Fibroblast of villous mesenchyme (primary cell): ENCODE measurements at regions not wholly inside any gene's neighbourhood (a gene's known extent, or its start where the extent isn't known, plus 50 kb on each side); places are given as distances from the start of the nearest gene placed in this dataset.

Experiments
- DNase-seq: peaks from one replicate; pipeline ENCODE4 v3.0.0-alpha.2; 2010; ENCODE audit warnings: low read depth
- H3K4me3 ChIP-seq: 2 replicates; pipeline ENCODE4 v1.5.1; 2011; ENCODE audit warnings: low read depth, mild to moderate bottlenecking, low read length
- TF ChIP-seq, protein P1 (sequence below): IDR thresholded peaks from 2 replicates; pipeline ENCODE4 v1.5.1; 2012; ENCODE audit warnings: low read depth, mild to moderate bottlenecking, low read length; ENCODE audit not compliant: insufficient read depth

GRCh38 chr5:164573397-164573796 lies 1068.0 kb downstream of the MAT2B start:
- no peak overlapping the region for H3K4me3 ChIP-seq
- no peak for DNase-seq
- TF ChIP-seq, protein P1, sequence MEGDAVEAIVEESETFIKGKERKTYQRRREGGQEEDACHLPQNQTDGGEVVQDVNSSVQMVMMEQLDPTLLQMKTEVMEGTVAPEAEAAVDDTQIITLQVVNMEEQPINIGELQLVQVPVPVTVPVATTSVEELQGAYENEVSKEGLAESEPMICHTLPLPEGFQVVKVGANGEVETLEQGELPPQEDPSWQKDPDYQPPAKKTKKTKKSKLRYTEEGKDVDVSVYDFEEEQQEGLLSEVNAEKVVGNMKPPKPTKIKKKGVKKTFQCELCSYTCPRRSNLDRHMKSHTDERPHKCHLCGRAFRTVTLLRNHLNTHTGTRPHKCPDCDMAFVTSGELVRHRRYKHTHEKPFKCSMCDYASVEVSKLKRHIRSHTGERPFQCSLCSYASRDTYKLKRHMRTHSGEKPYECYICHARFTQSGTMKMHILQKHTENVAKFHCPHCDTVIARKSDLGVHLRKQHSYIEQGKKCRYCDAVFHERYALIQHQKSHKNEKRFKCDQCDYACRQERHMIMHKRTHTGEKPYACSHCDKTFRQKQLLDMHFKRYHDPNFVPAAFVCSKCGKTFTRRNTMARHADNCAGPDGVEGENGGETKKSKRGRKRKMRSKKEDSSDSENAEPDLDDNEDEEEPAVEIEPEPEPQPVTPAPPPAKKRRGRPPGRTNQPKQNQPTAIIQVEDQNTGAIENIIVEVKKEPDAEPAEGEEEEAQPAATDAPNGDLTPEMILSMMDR = no peak

- no peak overlapping the region for H3K4me3 ChIP-seq
- TF ChIP-seq, protein P1 = no peak
- DNase-seq = no peak
Observed at GRCh38 chr5:164577201-164577600, 1071.8 kb downstream of the MAT2B start.

- no peak for DNase-seq
- no peak overlapping the region for H3K4me3 ChIP-seq
- TF ChIP-seq, protein P1 = no peak
Observed at GRCh38 chr5:164577742-164578141, 1072.3 kb downstream of the MAT2B start.

- H3K4me3 ChIP-seq = no peak overlapping the region
- TF ChIP-seq, protein P1 = no peak
- no peak for DNase-seq
Observed at GRCh38 chr5:164578401-164578800, 1073.0 kb downstream of the MAT2B start.

DNA sequence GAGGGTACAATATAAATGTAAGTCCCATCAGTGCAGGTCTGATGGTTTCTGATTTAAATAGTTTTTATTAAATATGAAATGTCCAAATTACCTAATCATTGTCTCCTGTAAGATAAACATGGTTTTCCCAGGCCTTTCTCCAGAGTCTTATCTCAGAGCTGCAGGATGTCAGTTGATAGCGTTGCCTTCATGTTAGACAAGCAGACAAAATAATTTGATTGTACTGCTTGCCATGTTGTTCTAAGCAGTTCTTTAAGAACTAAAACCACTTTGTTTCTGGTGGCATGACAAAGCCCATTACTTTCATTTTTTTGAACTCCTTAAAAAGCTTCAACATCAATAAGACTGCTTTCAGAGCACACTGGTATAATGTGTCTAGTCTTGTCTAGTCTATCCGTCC lies 1073.5 kb downstream of the MAT2B start:
- TF ChIP-seq, protein P1 = no peak
- no peak for DNase-seq
- no peak overlapping the region for H3K4me3 ChIP-seq

DNA sequence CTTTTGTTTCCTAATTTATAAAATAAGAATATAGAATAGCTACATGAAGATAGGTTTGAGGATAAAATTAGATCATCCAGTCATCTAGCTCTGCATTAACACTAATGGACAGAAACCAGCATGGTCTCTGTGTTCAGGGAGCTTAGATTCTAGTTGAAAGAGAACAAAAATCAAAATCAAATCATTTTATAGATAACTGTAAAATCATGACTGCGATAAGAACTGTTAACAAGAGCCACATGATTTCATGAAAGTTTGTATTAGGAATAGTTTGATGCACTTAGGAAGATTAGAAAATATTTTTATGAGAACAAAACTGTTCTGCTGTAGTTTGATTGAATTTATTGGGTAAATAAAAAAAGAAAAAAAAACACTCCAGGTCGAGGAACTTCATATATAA lies 1074.7 kb downstream of the MAT2B start:
- H3K4me3 ChIP-seq = no peak overlapping the region
- TF ChIP-seq, protein P1 = no peak
- DNase-seq = no peak

- H3K4me3 ChIP-seq = no peak overlapping the region
- no peak for DNase-seq
- TF ChIP-seq, protein P1 = no peak
Observed at GRCh38 chr5:164581889-164582288, 1076.5 kb downstream of the MAT2B start.
